Progenitor cell of endocrine pancreas (in vitro differentiated cells): ENCODE measurements at regions not wholly inside any gene's neighbourhood (a gene's known extent, or its start where the extent isn't known, plus 50 kb on each side); places are given as distances from the start of the nearest gene placed in this dataset.

Experiments used
- DNase-seq: peaks from one replicate; pipeline ENCODE4 v3.0.0; 2021; ENCODE audit warnings: low spot score; ENCODE audit not compliant: unreplicated experiment
- H3K27ac Mint-ChIP-seq: 2 replicates; pipeline ENCODE4 v1.8.0; 2021; ENCODE audit warnings: mild to moderate bottlenecking, moderate library complexity, mixed read lengths
- H3K27me3 Mint-ChIP-seq: 2 replicates; pipeline ENCODE4 v1.8.0; 2021; ENCODE audit warnings: mixed read lengths
- H3K36me3 Mint-ChIP-seq: 2 replicates; pipeline ENCODE4 v1.8.0; 2022; ENCODE audit warnings: mixed read lengths; ENCODE audit not compliant: insufficient read depth
- H3K4me1 Mint-ChIP-seq: 2 replicates; pipeline ENCODE4 v1.8.0; 2021; ENCODE audit warnings: low read depth, mixed read lengths
- H3K4me3 Mint-ChIP-seq: 2 replicates; pipeline ENCODE4 v1.8.0; 2021; ENCODE audit warnings: low read depth, mild to moderate bottlenecking, moderate library complexity, mixed read lengths
- H3K9me3 Mint-ChIP-seq: 2 replicates; pipeline ENCODE4 v1.8.0; 2021; ENCODE audit warnings: low read depth, mixed read lengths
- CTCF ChIP-seq: fragments of 200-600 bp; sonication (generic); IDR thresholded peaks from one replicate; pipeline ENCODE4 v1.5.0; 2021; ENCODE audit warnings: antibody characterized with exemption, mild to moderate bottlenecking; ENCODE audit not compliant: unreplicated experiment

- Mint-ChIP-seq H3K27ac (no peak overlapping the region), H3K27me3 (no peaks in the 10 kb centered on the region), H3K4me3 (no peak overlapping the region), H3K4me1 (no peaks in the 10 kb centered on the region), H3K36me3 (no peaks in the 10 kb centered on the region), H3K9me3 (no peaks in the 10 kb centered on the region)
- no peak for TF ChIP-seq CTCF
- no peak for DNase-seq
These were observed 142.0 kb upstream of the CHRM2 start for GRCh38 chr7:136726460-136726859.

- no peak for TF ChIP-seq CTCF
- Mint-ChIP-seq H3K4me1 (no peaks in the 10 kb centered on the region), H3K27me3 (no peaks in the 10 kb centered on the region), H3K9me3 (peaks cover 4% of the 10 kb centered on the region), H3K27ac (no peak overlapping the region), H3K4me3 (no peak overlapping the region), H3K36me3 (no peaks in the 10 kb centered on the region)
- DNase-seq, result no peak
These were observed 150.4 kb upstream of the CHRM2 start for GRCh38 chr7:136717910-136718557.

GRCh38 chr7:136714062-136714461 lies 154.4 kb upstream of the CHRM2 start:
- Mint-ChIP-seq H3K27ac (no peak overlapping the region), H3K4me1 (peaks cover 18% of the 10 kb centered on the region), H3K36me3 (no peaks in the 10 kb centered on the region), H3K4me3 (no peak overlapping the region), H3K27me3 (no peaks in the 10 kb centered on the region), H3K9me3 (peaks cover 4% of the 10 kb centered on the region)
- TF ChIP-seq CTCF, result no peak
- no peak for DNase-seq

GRCh38 chr7:136710751-136711150 lies 157.7 kb upstream of the CHRM2 start:
- H3K36me3 Mint-ChIP-seq, result no peaks in the 10 kb centered on the region
- peaks cover 4% of the 10 kb centered on the region for H3K9me3 Mint-ChIP-seq
- H3K4me3 Mint-ChIP-seq, result no peak overlapping the region
- no peak for DNase-seq
- TF ChIP-seq CTCF, result no peak
- peaks cover 21% of the 10 kb centered on the region for H3K4me1 Mint-ChIP-seq
- H3K27me3 Mint-ChIP-seq, result no peaks in the 10 kb centered on the region
- peak overlapping the region; percentile 69 for H3K27ac Mint-ChIP-seq

- Mint-ChIP-seq H3K27ac (peak overlapping the region; percentile 57), H3K36me3 (no peaks in the 10 kb centered on the region), H3K9me3 (peaks cover 4% of the 10 kb centered on the region), H3K4me1 (peaks cover 21% of the 10 kb centered on the region), H3K27me3 (no peaks in the 10 kb centered on the region), H3K4me3 (peak overlapping the region; percentile 17)
- no peak for TF ChIP-seq CTCF
- DNase-seq, result no peak
These were observed 158.6 kb upstream of the CHRM2 start for GRCh38 chr7:136709876-136710275.
